Body of pancreas (tissue), 4 donors: ENCODE measurements at regions not wholly inside any gene's neighbourhood (a gene's known extent, or its start where the extent isn't known, plus 50 kb on each side); places are given as distances from the start of the nearest gene placed in this dataset.

ENCODE experiments used
- CTCF ChIP-seq, 7 experiments: fragments of 450-650 bp in 4 of 7; fragments of 200-600 bp in 3 of 7; sonication (generic) in 3 of 7; IDR thresholded peaks; one replicate each; pipeline ENCODE4 v1.5.1; 2016 to 2019; ENCODE audit warnings: antibody characterized with exemption in 7 of 7
- POLR2A ChIP-seq, 3 donors: fragments of 450-650 bp; IDR thresholded peaks; one replicate each; pipeline ENCODE4 v1.6.1; 2016; ENCODE audit warnings: antibody characterized with exemption in 3 of 3, mild to moderate bottlenecking in 2 of 3

- no peak for TF ChIP-seq CTCF (IDR thresholded peaks at IDR 0.05)
- TF ChIP-seq POLR2A (IDR thresholded peaks at IDR 0.05): no peak
Observed at GRCh38 chr20:10824750-10825500, 151.1 kb upstream of the JAG1 start.
